Endothelial cell of umbilical vein (primary cell): ENCODE measurements at regions not wholly inside any gene's neighbourhood (a gene's known extent, or its start where the extent isn't known, plus 50 kb on each side); places are given as distances from the start of the nearest gene placed in this dataset.

ENCODE experiments used
- BruUV-seq: library from RNA; stranded (reverse); fragments of 400-500 nt; replicated peaks from 2 replicates; lab custom pipeline; 2021; lab: Mats Ljungman, UMichigan
- CTCF ChIA-PET: fragments of 300-600, 350-600 bp; sonication (Branson Sonifier 250); formaldehyde crosslinking; loops from one replicate; lab custom pipeline; 2021; ENCODE audit warnings: antibody characterized with exemption, inconsistent platforms; lab: Charles Lee
- POLR2A ChIA-PET: fragments of 300-600, 350-600 bp; sonication (Branson Sonifier 250); formaldehyde crosslinking; loops from one replicate; lab custom pipeline; 2021; ENCODE audit warnings: antibody characterized with exemption, inconsistent platforms; lab: Charles Lee
- DNase-seq: peaks from one replicate; pipeline ENCODE4 v3.0.0-alpha.2; 2011; ENCODE audit warnings: low read depth, low spot score
- FAIRE-seq: peaks from 2 replicates; lab custom pipeline; 2011; peaks lifted over from hg19 to GRCh38; lab: Jason Lieb, UNC
- H2AFZ ChIP-seq: 2 replicates; pipeline ENCODE4 v1.6.0; 2012; ENCODE audit warnings: low read depth, low read length, control low read depth, inconsistent platforms
- H3K27ac ChIP-seq: 2 replicates; pipeline ENCODE4 v1.5.1; 2011; ENCODE audit warnings: low read depth, mild to moderate bottlenecking, control low read depth, low read length, moderate library complexity; ENCODE audit not compliant: insufficient read depth
- H3K27me3 ChIP-seq, 2 experiments: 2 replicates each; pipeline versions ENCODE4 v1.6.0 to v1.6.1; 2011; ENCODE audit warnings: low read length in 2 of 2, mixed read lengths in 1 of 2; ENCODE audit not compliant: control insufficient read depth in 2 of 2, insufficient read depth in 2 of 2
- H3K36me3 ChIP-seq, 2 experiments: 2 replicates in 1 of 2; 3 replicates in 1 of 2; pipeline ENCODE4 v1.5.1; 2011; ENCODE audit warnings: low read length in 2 of 2, mild to moderate bottlenecking in 1 of 2, moderate library complexity in 1 of 2; ENCODE audit not compliant: control insufficient read depth in 2 of 2, insufficient read depth in 2 of 2; ENCODE audit errors: extremely low read depth in 1 of 2
- H3K4me1 ChIP-seq: 3 replicates; pipeline ENCODE4 v1.5.1; 2011; ENCODE audit warnings: mild to moderate bottlenecking, low read length; ENCODE audit not compliant: control insufficient read depth, insufficient read depth; ENCODE audit errors: extremely low read depth
- H3K4me2 ChIP-seq: 2 replicates; pipeline ENCODE4 v1.6.1; 2011; ENCODE audit warnings: low read length, control low read depth, mixed read lengths; ENCODE audit not compliant: insufficient read depth
- H3K4me3 ChIP-seq, 3 experiments: fragments of 200-600 bp in 1 of 3; sonication (generic), shearing (Covaris generic) in 1 of 3; replicated peaks in 1 of 3; 2 replicates each; pipeline ENCODE4 v1.5.1; 2011 to 2016; ENCODE audit warnings: control low read depth in 3 of 3, low read length in 3 of 3, mild to moderate bottlenecking in 2 of 3, inconsistent platforms in 1 of 3, low read depth in 1 of 3, moderate library complexity in 1 of 3; ENCODE audit not compliant: insufficient read depth in 1 of 3
- H3K79me2 ChIP-seq: 2 replicates; pipeline ENCODE4 v1.6.0; 2012; ENCODE audit warnings: low read length, inconsistent platforms; ENCODE audit not compliant: control insufficient read depth, insufficient read depth
- H3K9ac ChIP-seq: replicated peaks from 2 replicates; pipeline ENCODE3; 2011; ENCODE audit warnings: low read length, control low read depth; ENCODE audit not compliant: insufficient read depth; ENCODE audit errors: extremely low read depth
- H3K9me1 ChIP-seq: replicated peaks from 3 replicates; pipeline ENCODE4 v1.6.0; 2011; ENCODE audit warnings: mild to moderate bottlenecking, low read length; ENCODE audit not compliant: control insufficient read depth, insufficient read depth; ENCODE audit errors: extremely low read depth
- H3K9me3 ChIP-seq: replicated peaks from 2 replicates; pipeline ENCODE4 v1.5.1; 2012; ENCODE audit warnings: low read length, inconsistent platforms; ENCODE audit not compliant: control insufficient read depth, insufficient read depth
- H4K20me1 ChIP-seq: replicated peaks from 2 replicates; pipeline ENCODE3; 2011; ENCODE audit warnings: mild to moderate bottlenecking, low read length; ENCODE audit not compliant: control insufficient read depth, insufficient read depth; ENCODE audit errors: extremely low read depth
- EZH2 ChIP-seq: IDR thresholded peaks from 2 replicates; pipeline ENCODE4 v1.6.1; 2012; ENCODE audit warnings: borderline replicate concordance, low read depth, mild to moderate bottlenecking, moderate library complexity, low read length, inconsistent platforms; ENCODE audit not compliant: severe bottlenecking
- FOS ChIP-seq: IDR thresholded peaks from 2 replicates; pipeline ENCODE4 v1.6.1; 2011; ENCODE audit warnings: mild to moderate bottlenecking, low read length, moderate library complexity, borderline replicate concordance; ENCODE audit not compliant: insufficient read depth
- GATA2 ChIP-seq: IDR thresholded peaks from 2 replicates; pipeline ENCODE4 v1.7.0; 2011; ENCODE audit warnings: low read depth, mild to moderate bottlenecking, moderate library complexity, mixed read lengths, low read length; ENCODE audit not compliant: insufficient read length, insufficient read depth
- JUN ChIP-seq: IDR thresholded peaks from 2 replicates; pipeline ENCODE4 v1.6.1; 2011; ENCODE audit warnings: borderline replicate concordance, low read depth; ENCODE audit not compliant: insufficient read length, insufficient read depth
- MYC ChIP-seq: IDR thresholded peaks from one replicate; pipeline ENCODE4 v1.6.1; 2011; ENCODE audit warnings: mild to moderate bottlenecking, low read depth, low read length
- POLR2A ChIP-seq: IDR thresholded peaks from 2 replicates; pipeline ENCODE4 v1.6.1; 2012; ENCODE audit warnings: low read depth, mild to moderate bottlenecking, control low read depth, low read length
- POLR2AphosphoS5 ChIP-seq: IDR thresholded peaks from 2 replicates; pipeline ENCODE4 v1.6.1; 2012; ENCODE audit warnings: low read depth, mild to moderate bottlenecking, control low read depth, low read length, moderate library complexity; ENCODE audit not compliant: insufficient read depth
- dilution Hi-C: fragments of 300-500 bp; cut with MboI; formaldehyde crosslinking; loops from one replicate; pipeline ENCODE4 v1.15.0; 2019; ENCODE audit warnings: low sequenced_read_pairs; ENCODE audit not compliant: extremely low pct_ligation_motif_present
- intact Hi-C: fragments of 100-400 bp; cut with micrococcal nuclease; formaldehyde crosslinking; loops from one replicate; pipeline ENCODE4 v1.10.0; 2022
- TF ChIP-seq, protein P1 (sequence below), 2 donors: IDR thresholded peaks; 1 replicate in 1 of 2; 2 replicates in 1 of 2; pipeline ENCODE4 v1.5.1; 2011; ENCODE audit warnings: low read length in 2 of 2, mild to moderate bottlenecking in 2 of 2, moderate library complexity in 2 of 2, control low read depth in 1 of 2, inconsistent platforms in 1 of 2, low read depth in 1 of 2; ENCODE audit not compliant: insufficient read depth in 1 of 2; ENCODE audit errors: extremely low read depth in 1 of 2
- TF ChIP-seq, protein P2 (sequence below): IDR thresholded peaks from 2 replicates; pipeline ENCODE4 v1.6.1; 2011; ENCODE audit not compliant: insufficient read depth, insufficient read length

DNA sequence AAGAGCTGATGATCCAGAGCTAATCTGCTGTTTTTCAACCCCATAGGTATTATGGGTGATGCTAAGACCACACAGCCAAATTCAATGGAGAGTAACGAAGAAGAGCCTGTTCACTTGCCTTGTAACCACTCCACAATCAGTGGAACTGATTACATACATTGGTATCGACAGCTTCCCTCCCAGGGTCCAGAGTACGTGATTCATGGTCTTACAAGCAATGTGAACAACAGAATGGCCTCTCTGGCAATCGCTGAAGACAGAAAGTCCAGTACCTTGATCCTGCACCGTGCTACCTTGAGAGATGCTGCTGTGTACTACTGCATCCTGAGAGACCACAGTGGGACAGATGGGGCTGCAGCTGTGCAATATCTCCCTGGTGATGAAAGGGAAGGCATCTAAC is 386.0 kb downstream of the DAD1 start:
- H3K27me3 ChIP-seq: peaks cover 9 to 11% of the 10 kb centered on the region in 2 experiments
- CTCF ChIA-PET: interaction anchor here (1.2 to 1.8 kb wide), 3 partner anchors 18 to 172 kb away, joined by 5 to 6 read pairs (median 5); no protein-coding TSS in a partner anchor
- no peaks in the 10 kb centered on the region for H3K4me1 ChIP-seq
- dilution Hi-C loops (no loop called here), intact Hi-C loops (no loop called here)
- H3K4me2 ChIP-seq: no peak overlapping the region
- no peak for DNase-seq
- H3K9me1 ChIP-seq: no peaks in the 10 kb centered on the region
- no peak overlapping the region for H3K9ac ChIP-seq
- no peak overlapping the region for H3K27ac ChIP-seq
- H3K36me3 ChIP-seq: no peaks in the 10 kb centered on the region
- no peaks in the 10 kb centered on the region for H3K79me2 ChIP-seq
- TF ChIP-seq, protein P1, sequence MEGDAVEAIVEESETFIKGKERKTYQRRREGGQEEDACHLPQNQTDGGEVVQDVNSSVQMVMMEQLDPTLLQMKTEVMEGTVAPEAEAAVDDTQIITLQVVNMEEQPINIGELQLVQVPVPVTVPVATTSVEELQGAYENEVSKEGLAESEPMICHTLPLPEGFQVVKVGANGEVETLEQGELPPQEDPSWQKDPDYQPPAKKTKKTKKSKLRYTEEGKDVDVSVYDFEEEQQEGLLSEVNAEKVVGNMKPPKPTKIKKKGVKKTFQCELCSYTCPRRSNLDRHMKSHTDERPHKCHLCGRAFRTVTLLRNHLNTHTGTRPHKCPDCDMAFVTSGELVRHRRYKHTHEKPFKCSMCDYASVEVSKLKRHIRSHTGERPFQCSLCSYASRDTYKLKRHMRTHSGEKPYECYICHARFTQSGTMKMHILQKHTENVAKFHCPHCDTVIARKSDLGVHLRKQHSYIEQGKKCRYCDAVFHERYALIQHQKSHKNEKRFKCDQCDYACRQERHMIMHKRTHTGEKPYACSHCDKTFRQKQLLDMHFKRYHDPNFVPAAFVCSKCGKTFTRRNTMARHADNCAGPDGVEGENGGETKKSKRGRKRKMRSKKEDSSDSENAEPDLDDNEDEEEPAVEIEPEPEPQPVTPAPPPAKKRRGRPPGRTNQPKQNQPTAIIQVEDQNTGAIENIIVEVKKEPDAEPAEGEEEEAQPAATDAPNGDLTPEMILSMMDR (IDR thresholded peaks at IDR 0.05; ENCODE audit: extremely low read depth in 1 of 2, insufficient read depth in 1 of 2, low read depth in 1 of 2, low read length in 2 of 2): no peak
- TF ChIP-seq JUN (no peak), GATA2 (no peak), EZH2 (no peak), POLR2A (no peak), POLR2AphosphoS5 (no peak), MYC (no peak), FOS (no peak)
- TF ChIP-seq, protein P2, sequence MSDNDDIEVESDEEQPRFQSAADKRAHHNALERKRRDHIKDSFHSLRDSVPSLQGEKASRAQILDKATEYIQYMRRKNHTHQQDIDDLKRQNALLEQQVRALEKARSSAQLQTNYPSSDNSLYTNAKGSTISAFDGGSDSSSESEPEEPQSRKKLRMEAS: no peak
- no TSS peak for BruUV-seq
- H4K20me1 ChIP-seq: no peaks in the 10 kb centered on the region
- H3K4me3 ChIP-seq: no peak overlapping the region
- no peaks in the 10 kb centered on the region for H3K9me3 ChIP-seq
- POLR2A ChIA-PET: no interaction called here
- no peak for FAIRE-seq
- H2AFZ ChIP-seq: no peak overlapping the region
